Lower lobe of right lung (tissue), 2 donors: ENCODE measurements at regions not wholly inside any gene's neighbourhood (a gene's known extent, or its start where the extent isn't known, plus 50 kb on each side); places are given as distances from the start of the nearest gene placed in this dataset.

Experiments
- ATAC-seq, 2 donors: fragments of 200-7000 bp; cut with Tn5 transposase; one replicate each; pipeline ENCODE4 v1.9.1; 2020 to 2022; ENCODE audit warnings: mild to moderate bottlenecking in 2 of 2, moderate library complexity in 2 of 2
- DNase-seq: peaks from one replicate; pipeline ENCODE4 v3.0.0-alpha.2; 2020
- H3K27ac ChIP-seq: fragments of 200-600 bp; one replicate; pipeline ENCODE4 v1.8.0; 2022
- H3K27me3 ChIP-seq: fragments of 200-600 bp; one replicate; pipeline ENCODE4 v1.8.0; 2022; ENCODE audit warnings: low read depth
- H3K36me3 ChIP-seq: fragments of 200-600 bp; one replicate; pipeline ENCODE4 v1.8.0; 2022; ENCODE audit warnings: mild to moderate bottlenecking
- H3K4me1 ChIP-seq: fragments of 200-600 bp; one replicate; pipeline ENCODE4 v1.8.0; 2022
- H3K4me3 ChIP-seq: fragments of 200-600 bp; one replicate; pipeline ENCODE4 v1.8.0; 2022; ENCODE audit warnings: mild to moderate bottlenecking
- H3K9me3 ChIP-seq: fragments of 200-600 bp; one replicate; pipeline ENCODE4 v1.8.0; 2022
- CTCF ChIP-seq: fragments of 200-600 bp; IDR thresholded peaks from one replicate; pipeline ENCODE4 v1.8.0; 2022; ENCODE audit warnings: antibody characterized with exemption, mild to moderate bottlenecking
- intact Hi-C: fragments of 100-400 bp; cut with DNase I; formaldehyde crosslinking; loops from one replicate; pipeline ENCODE4 v1.11.0; 2022
- donor health status: DM: no; HTN: yes; CAD: no; lungs with severe emphysema.

- no peak for ATAC-seq
- intact Hi-C loops: no loop called here
These were observed 143.9 kb upstream of the SLC39A10 start for GRCh38 chr2:195513119-195513518.

GRCh38 chr2:195509551-195509950 lies 147.5 kb upstream of the SLC39A10 start:
- TF ChIP-seq CTCF: no peak
- no peak for DNase-seq
- intact Hi-C loops: no loop called here
- Histone ChIP-seq H3K27ac (no peak overlapping the region), H3K36me3 (no peaks in the 10 kb centered on the region), H3K9me3 (no peaks in the 10 kb centered on the region), H3K4me1 (no peaks in the 10 kb centered on the region), H3K4me3 (no peak overlapping the region), H3K27me3 (no peaks in the 10 kb centered on the region)
- peak; percentile 61 to 78 for ATAC-seq

More at GRCh38 chr2:195513119-195513518, 143.9 kb upstream of the SLC39A10 start:
- no peak for DNase-seq
- no peaks in the 10 kb centered on the region for H3K4me1 ChIP-seq
- TF ChIP-seq CTCF: no peak
- H3K4me3 ChIP-seq: no peak overlapping the region
- H3K27me3 ChIP-seq: no peaks in the 10 kb centered on the region
- H3K9me3 ChIP-seq: no peaks in the 10 kb centered on the region
- H3K27ac ChIP-seq: no peak overlapping the region
- H3K36me3 ChIP-seq: no peaks in the 10 kb centered on the region

- Histone ChIP-seq H3K4me3 (no peak overlapping the region), H3K36me3 (no peaks in the 10 kb centered on the region), H3K27me3 (no peaks in the 10 kb centered on the region), H3K27ac (no peak overlapping the region), H3K4me1 (no peaks in the 10 kb centered on the region), H3K9me3 (no peaks in the 10 kb centered on the region)
- ATAC-seq: no peak
- no peak for DNase-seq
- intact Hi-C loops: no loop called here
- TF ChIP-seq CTCF: no peak
These were observed 148.9 kb upstream of the SLC39A10 start for GRCh38 chr2:195508139-195508455.

- Histone ChIP-seq H3K9me3 (no peaks in the 10 kb centered on the region), H3K36me3 (no peaks in the 10 kb centered on the region), H3K4me3 (no peak overlapping the region), H3K4me1 (no peaks in the 10 kb centered on the region), H3K27me3 (no peaks in the 10 kb centered on the region), H3K27ac (no peak overlapping the region)
- no peak for ATAC-seq
- intact Hi-C loops: no loop called here
- DNase-seq: no peak
- TF ChIP-seq CTCF: no peak
These were observed 149.4 kb upstream of the SLC39A10 start for GRCh38 chr2:195507447-195508138.

- DNase-seq: no peak
- TF ChIP-seq CTCF: no peak
- no peaks in the 10 kb centered on the region for H3K27me3 ChIP-seq
- intact Hi-C loops: no loop called here
- no peaks in the 10 kb centered on the region for H3K4me1 ChIP-seq
- no peaks in the 10 kb centered on the region for H3K36me3 ChIP-seq
- no peak overlapping the region for H3K4me3 ChIP-seq
- no peaks in the 10 kb centered on the region for H3K9me3 ChIP-seq
- ATAC-seq: no peak
- H3K27ac ChIP-seq: no peak overlapping the region
These were observed 151.3 kb upstream of the SLC39A10 start for GRCh38 chr2:195505701-195506100.
